K562 (cell line): ENCODE measurements at regions not wholly inside any gene's neighbourhood (a gene's known extent, or its start where the extent isn't known, plus 50 kb on each side); places are given as distances from the start of the nearest gene placed in this dataset.

Source experiments
- ATAC-seq: fragments of 200-7000 bp; cut with Tn5 transposase; 3 replicates; pipeline ENCODE4 v1.9.1; 2020; ENCODE audit warnings: moderate library complexity
- BruUV-seq: library from RNA; stranded (reverse); fragments of 400-500 nt; replicated peaks from 2 replicates; lab custom pipeline; 2021; lab: Mats Ljungman, UMichigan
- CTCF ChIA-PET: fragments of 300-600 bp; formaldehyde crosslinking; extraction: SDS; loops from one replicate; lab custom pipeline; 2021; ENCODE audit warnings: low intra/inter-chr PET ratio; lab: Yijun Ruan, JAX
- POLR2A ChIA-PET: fragments of 300-600, 350-650 bp; sonication (Branson Sonifier 250); formaldehyde crosslinking; extraction: SDS; loops from one replicate; lab custom pipeline; 2021; ENCODE audit warnings: antibody characterized with exemption, inconsistent platforms; lab: Yijun Ruan, JAX
- DNase-seq, 4 experiments: peaks; one replicate each; pipeline versions ENCODE4 v3.0.0 to v3.0.0-alpha.2; 2011 to 2018; ENCODE audit warnings: low spot score in 3 of 4, mixed read lengths in 3 of 4; ENCODE audit errors: extremely low read depth in 1 of 4
- FAIRE-seq: peaks from 2 replicates; lab custom pipeline; 2011; peaks lifted over from hg19 to GRCh38; lab: Jason Lieb, UNC
- H2AFZ ChIP-seq: 2 replicates; pipeline ENCODE4 v1.6.0; 2011; ENCODE audit warnings: low read depth, low read length, control low read depth, inconsistent platforms
- H3K27ac ChIP-seq: fragments of 200-600 bp; 3 replicates; pipeline ENCODE4 v1.8.0; 2011; ENCODE audit warnings: low read depth, mild to moderate bottlenecking, control low read depth, inconsistent platforms, low read length, moderate library complexity, mixed read lengths; ENCODE audit errors: extremely low read depth
- H3K27me3 ChIP-seq, 2 experiments: fragments of 300-600 bp in 1 of 2; 2 replicates in 1 of 2; 3 replicates in 1 of 2; pipeline versions ENCODE4 v1.6.0 to v1.8.0; 2011; ENCODE audit warnings: inconsistent platforms in 2 of 2, low read length in 2 of 2, mild to moderate bottlenecking in 1 of 2, mixed read lengths in 1 of 2, moderate library complexity in 1 of 2; ENCODE audit not compliant: control insufficient read depth in 2 of 2, insufficient read depth in 2 of 2
- H3K36me3 ChIP-seq: fragments of 300-600 bp; 3 replicates; pipeline ENCODE4 v1.8.0; 2011; ENCODE audit warnings: mild to moderate bottlenecking, low read length, inconsistent platforms; ENCODE audit not compliant: control insufficient read depth, insufficient read depth
- H3K4me1 ChIP-seq, 2 experiments: fragments of 200-600 bp in 1 of 2; replicated peaks in 1 of 2; 2 replicates in 1 of 2; 3 replicates in 1 of 2; pipeline versions ENCODE4 v1.5.1 to v1.8.0; 2011; ENCODE audit warnings: inconsistent platforms in 2 of 2, low read length in 2 of 2, mild to moderate bottlenecking in 1 of 2, mixed read lengths in 1 of 2, moderate library complexity in 1 of 2; ENCODE audit not compliant: control insufficient read depth in 2 of 2, insufficient read depth in 2 of 2
- H3K4me2 ChIP-seq: 2 replicates; pipeline ENCODE4 v1.6.1; 2011; ENCODE audit warnings: low read length, control low read depth, inconsistent platforms, mixed read lengths; ENCODE audit not compliant: insufficient read depth
- H3K4me3 ChIP-seq: fragments of 200-600 bp; sonication (generic), shearing (Covaris generic); 2 replicates; pipeline ENCODE4 v1.5.1; 2016; ENCODE audit warnings: control low read depth, inconsistent platforms
- H3K79me2 ChIP-seq: fragments of 200-600 bp; 3 replicates; pipeline ENCODE4 v1.8.0; 2011; ENCODE audit warnings: low read length, inconsistent platforms; ENCODE audit not compliant: control insufficient read depth, insufficient read depth
- H3K9ac ChIP-seq, 2 experiments: 2 replicates each; pipeline versions ENCODE4 v1.6.0 to v1.6.1; 2011; ENCODE audit warnings: low read depth in 2 of 2, low read length in 2 of 2, control low read depth in 1 of 2, inconsistent platforms in 1 of 2, mild to moderate bottlenecking in 1 of 2, mixed read lengths in 1 of 2; ENCODE audit not compliant: insufficient read depth in 1 of 2
- H3K9me1 ChIP-seq: one replicate; pipeline ENCODE4 v1.6.0; 2011; ENCODE audit warnings: inconsistent platforms, mild to moderate bottlenecking, low read length, moderate library complexity; ENCODE audit not compliant: control insufficient read depth, insufficient read depth
- H3K9me3 ChIP-seq: replicated peaks from 2 replicates; pipeline ENCODE4 v1.5.1; 2011; ENCODE audit warnings: low read depth, low read length, inconsistent platforms; ENCODE audit not compliant: control insufficient read depth, insufficient read depth
- H4K20me1 ChIP-seq: replicated peaks from 2 replicates; pipeline ENCODE4 v1.6.1; 2011; ENCODE audit warnings: low read length, inconsistent platforms, mixed read lengths; ENCODE audit not compliant: control insufficient read depth, insufficient read depth
- HCFC1 ChIP-seq: IDR thresholded peaks from 2 replicates; pipeline ENCODE4 v1.6.1; 2012; ENCODE audit warnings: low read depth, low read length, improper control_type of control experiment
- HDGF ChIP-seq: fragments of 450-650 bp; IDR thresholded peaks from 2 replicates; pipeline ENCODE4 v1.6.1; 2016
- HNRNPLL ChIP-seq: fragments of 200-400 bp; formaldehyde crosslinking; IDR thresholded peaks from 2 replicates; pipeline ENCODE4 v1.6.1; 2017; ENCODE audit warnings: low read length, low read depth, mild to moderate bottlenecking; ENCODE audit not compliant: poor library complexity, severe bottlenecking
- KDM5B ChIP-seq: fragments of 200-600 bp; sonication (generic); IDR thresholded peaks from 2 replicates; pipeline ENCODE4 v1.6.1; 2012; ENCODE audit warnings: low read depth, mild to moderate bottlenecking, moderate library complexity, low read length, control low read depth, inconsistent platforms; ENCODE audit not compliant: insufficient replicate concordance
- KLF1 ChIP-seq: fragments of 450-650 bp; IDR thresholded peaks from 2 replicates; pipeline ENCODE4 v1.6.1; 2016; ENCODE audit warnings: missing genetic modification characterization, missing compliant biosample characterization
- MED1 ChIP-seq: sonication (generic); formaldehyde crosslinking; IDR thresholded peaks from 2 replicates; pipeline ENCODE4 v1.8.1; 2023; ENCODE audit warnings: missing genetic modification reagents, borderline replicate concordance
- PRPF4 ChIP-seq: fragments of 200-400 bp; formaldehyde crosslinking; IDR thresholded peaks from one replicate; pipeline ENCODE4 v1.6.1; 2017; ENCODE audit warnings: low read length, low read depth, mild to moderate bottlenecking; ENCODE audit not compliant: insufficient read depth, poor library complexity, severe bottlenecking
- PYGO2 ChIP-seq: fragments of 450-650 bp; IDR thresholded peaks from 2 replicates; pipeline ENCODE4 v1.6.1; 2016; ENCODE audit warnings: mild to moderate bottlenecking, missing genetic modification characterization, moderate library complexity, missing compliant biosample characterization
- TRIM28 ChIP-seq: fragments of 450-650 bp; IDR thresholded peaks from 2 replicates; pipeline ENCODE4 v1.6.1; 2017
- ZKSCAN1 ChIP-seq: fragments of 150-350 bp; IDR thresholded peaks from 2 replicates; pipeline ENCODE4 v1.6.1; 2016; ENCODE audit warnings: low read depth, low read length
- ZNF324 ChIP-seq: fragments of 250-450 bp; sonication (Bioruptor Pico); IDR thresholded peaks from 2 replicates; pipeline ENCODE4 v1.4.0; 2020; ENCODE audit warnings: mild to moderate bottlenecking
- WGBS: fragments of 100-300 bp; shearing (Covaris generic); methylation state at CpG from one replicate; pipeline ENCODE4 v1.1.6; 2016; ENCODE audit warnings: low coverage, mixed read lengths; ENCODE audit not compliant: insufficient coverage; ENCODE audit errors: missing lambda C conversion rate; 5-methylcytosine and 5-hydroxymethylcytosine counted together
- in situ Hi-C: fragments of 300-500 bp; cut with MboI; formaldehyde crosslinking; loops from 4 replicates; pipeline ENCODE4 v1.15.0; 2018; ENCODE audit warnings: inconsistent platforms, mixed read lengths
- intact Hi-C: fragments of 100-400 bp; cut with micrococcal nuclease; formaldehyde crosslinking; loops from 2 replicates; pipeline ENCODE4 v1.14.2; 2022
- TF ChIP-seq, protein P1 (sequence below): fragments of 450-650 bp; formaldehyde crosslinking; IDR thresholded peaks from 2 replicates; pipeline ENCODE4 v1.4.0; 2022; ENCODE audit warnings: mild to moderate bottlenecking, moderate library complexity
- TF ChIP-seq, protein P2 (sequence below): fragments of 450-650 bp; IDR thresholded peaks from 2 replicates; pipeline ENCODE4 v1.6.1; 2016; ENCODE audit warnings: antibody characterized with exemption
- TF ChIP-seq, protein P3 (sequence below): fragments of 450-650 bp; IDR thresholded peaks from 2 replicates; pipeline ENCODE4 v1.6.1; 2016; ENCODE audit warnings: missing biosample characterization, missing genetic modification characterization

DNA sequence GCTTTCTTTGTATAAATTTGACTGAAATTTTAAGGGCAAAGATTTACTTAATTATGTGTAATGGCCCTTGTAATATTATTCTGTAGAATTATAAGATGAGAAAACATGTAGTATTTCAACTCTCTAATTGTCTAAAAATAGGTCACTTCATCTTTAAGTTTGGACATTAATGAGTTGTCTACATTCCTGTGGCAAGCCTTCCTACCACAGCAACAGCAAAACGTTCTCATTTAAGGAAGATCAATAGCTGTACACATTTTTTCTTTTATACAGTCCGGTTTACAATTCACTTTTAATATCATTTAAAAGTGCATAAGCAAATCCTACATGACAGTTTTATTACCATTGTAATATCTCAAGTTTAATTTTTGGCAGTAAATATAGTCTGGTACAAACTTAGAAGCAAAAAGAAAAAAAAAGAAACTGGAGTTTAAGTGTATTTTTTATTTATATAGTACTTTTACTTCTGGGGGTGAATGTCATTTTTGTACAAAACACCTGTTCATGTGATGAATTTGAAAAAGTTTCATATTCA is 501.8 kb downstream of the ZPLD1 start:
- Histone ChIP-seq H3K9me3 (no peaks in the 10 kb centered on the region), H3K27me3 (no peaks in the 10 kb centered on the region), H3K79me2 (no peaks in the 10 kb centered on the region), H3K4me1 (no peaks in the 10 kb centered on the region), H3K36me3 (no peaks in the 10 kb centered on the region), H3K4me3 (no peak overlapping the region), H3K9me1 (no peaks in the 10 kb centered on the region), H2AFZ (no peak overlapping the region), H3K27ac (no peak overlapping the region), H3K9ac (no peak overlapping the region), H4K20me1 (no peaks in the 10 kb centered on the region), H3K4me2 (no peak overlapping the region)
- no peak for FAIRE-seq
- ChIA-PET CTCF (no interaction called here), POLR2A (no interaction called here)
- WGBS = 0% methylated on average over 2 of the region's 2 CpGs
- DNase-seq = no peak
- no peak for ATAC-seq
- intact Hi-C loops (no loop called here), in situ Hi-C loops (no loop called here)
- TF ChIP-seq, protein P1, sequence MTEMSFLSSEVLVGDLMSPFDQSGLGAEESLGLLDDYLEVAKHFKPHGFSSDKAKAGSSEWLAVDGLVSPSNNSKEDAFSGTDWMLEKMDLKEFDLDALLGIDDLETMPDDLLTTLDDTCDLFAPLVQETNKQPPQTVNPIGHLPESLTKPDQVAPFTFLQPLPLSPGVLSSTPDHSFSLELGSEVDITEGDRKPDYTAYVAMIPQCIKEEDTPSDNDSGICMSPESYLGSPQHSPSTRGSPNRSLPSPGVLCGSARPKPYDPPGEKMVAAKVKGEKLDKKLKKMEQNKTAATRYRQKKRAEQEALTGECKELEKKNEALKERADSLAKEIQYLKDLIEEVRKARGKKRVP (CRISPR knock-in tag) = no peak
- TF ChIP-seq PRPF4 (no peak), HCFC1 (no peak), KDM5B (no peak), ZNF324 (CRISPR knock-in tag) (no peak), TRIM28 (no peak), KLF1 (tag) (no peak), PYGO2 (tag) (no peak), MED1 (no peak), HDGF (no peak), HNRNPLL (no peak), ZKSCAN1 (no peak)
- TF ChIP-seq, protein P2, sequence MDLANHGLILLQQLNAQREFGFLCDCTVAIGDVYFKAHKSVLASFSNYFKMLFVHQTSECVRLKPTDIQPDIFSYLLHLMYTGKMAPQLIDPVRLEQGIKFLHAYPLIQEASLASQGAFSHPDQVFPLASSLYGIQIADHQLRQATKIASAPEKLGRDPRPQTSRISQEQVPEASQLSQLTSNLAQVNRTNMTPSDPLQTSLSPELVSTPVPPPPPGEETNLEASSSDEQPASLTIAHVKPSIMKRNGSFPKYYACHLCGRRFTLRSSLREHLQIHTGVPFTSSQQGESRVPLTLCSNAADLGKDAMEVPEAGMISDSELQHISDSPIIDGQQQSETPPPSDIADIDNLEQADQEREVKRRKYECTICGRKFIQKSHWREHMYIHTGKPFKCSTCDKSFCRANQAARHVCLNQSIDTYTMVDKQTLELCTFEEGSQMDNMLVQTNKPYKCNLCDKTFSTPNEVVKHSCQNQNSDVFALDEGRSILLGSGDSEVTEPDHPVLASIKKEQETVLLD = no peak
- TF ChIP-seq, protein P3, sequence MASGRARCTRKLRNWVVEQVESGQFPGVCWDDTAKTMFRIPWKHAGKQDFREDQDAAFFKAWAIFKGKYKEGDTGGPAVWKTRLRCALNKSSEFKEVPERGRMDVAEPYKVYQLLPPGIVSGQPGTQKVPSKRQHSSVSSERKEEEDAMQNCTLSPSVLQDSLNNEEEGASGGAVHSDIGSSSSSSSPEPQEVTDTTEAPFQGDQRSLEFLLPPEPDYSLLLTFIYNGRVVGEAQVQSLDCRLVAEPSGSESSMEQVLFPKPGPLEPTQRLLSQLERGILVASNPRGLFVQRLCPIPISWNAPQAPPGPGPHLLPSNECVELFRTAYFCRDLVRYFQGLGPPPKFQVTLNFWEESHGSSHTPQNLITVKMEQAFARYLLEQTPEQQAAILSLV = no peak
- BruUV-seq = no TSS peak
